ENCODE measurements at regions not wholly inside any gene's neighbourhood (a gene's known extent, or its start where the extent isn't known, plus 50 kb on each side); places are given as distances from the start of the nearest gene placed in this dataset.

DNA sequence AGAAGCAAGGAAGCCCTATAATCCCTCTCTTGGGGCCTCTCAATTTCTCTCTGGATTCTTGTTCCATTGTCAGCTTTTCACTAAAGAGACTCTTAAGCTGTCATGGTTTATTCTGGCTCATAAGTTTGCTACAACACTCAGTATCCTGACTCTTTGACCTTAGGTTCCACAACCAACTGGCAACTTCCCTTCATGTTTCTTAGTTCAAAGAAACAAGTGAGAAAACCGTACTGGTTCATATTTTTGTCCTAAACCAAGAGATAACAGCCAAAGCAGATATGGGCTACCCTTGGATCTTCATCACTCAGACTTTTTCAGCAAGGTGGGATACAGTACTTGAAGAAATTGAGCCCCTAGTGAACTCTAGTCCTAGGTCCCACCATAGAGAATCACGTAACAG is 109.9 kb upstream of the CRIM1 start:
- TF ChIP-seq YY1 (tag by site-specific recombination; IDR thresholded peaks at IDR 0.05) (no peak), ZNF140 (tag by site-specific recombination; IDR thresholded peaks at IDR 0.05) (no peak), TCF7L2 (IDR thresholded peaks at IDR 0.05; ENCODE audit: borderline replicate concordance, low read depth, low read length) (no peak), ZNF747 (tag by site-specific recombination; IDR thresholded peaks at IDR 0.05) (no peak), ZNF311 (tag by site-specific recombination; IDR thresholded peaks at IDR 0.05; ENCODE audit: borderline replicate concordance) (no peak), IKZF3 (tag by site-specific recombination; IDR thresholded peaks at IDR 0.05) (no peak), GLI4 (tag by site-specific recombination; IDR thresholded peaks at IDR 0.05) (no peak)
- TF ChIP-seq, protein P1, sequence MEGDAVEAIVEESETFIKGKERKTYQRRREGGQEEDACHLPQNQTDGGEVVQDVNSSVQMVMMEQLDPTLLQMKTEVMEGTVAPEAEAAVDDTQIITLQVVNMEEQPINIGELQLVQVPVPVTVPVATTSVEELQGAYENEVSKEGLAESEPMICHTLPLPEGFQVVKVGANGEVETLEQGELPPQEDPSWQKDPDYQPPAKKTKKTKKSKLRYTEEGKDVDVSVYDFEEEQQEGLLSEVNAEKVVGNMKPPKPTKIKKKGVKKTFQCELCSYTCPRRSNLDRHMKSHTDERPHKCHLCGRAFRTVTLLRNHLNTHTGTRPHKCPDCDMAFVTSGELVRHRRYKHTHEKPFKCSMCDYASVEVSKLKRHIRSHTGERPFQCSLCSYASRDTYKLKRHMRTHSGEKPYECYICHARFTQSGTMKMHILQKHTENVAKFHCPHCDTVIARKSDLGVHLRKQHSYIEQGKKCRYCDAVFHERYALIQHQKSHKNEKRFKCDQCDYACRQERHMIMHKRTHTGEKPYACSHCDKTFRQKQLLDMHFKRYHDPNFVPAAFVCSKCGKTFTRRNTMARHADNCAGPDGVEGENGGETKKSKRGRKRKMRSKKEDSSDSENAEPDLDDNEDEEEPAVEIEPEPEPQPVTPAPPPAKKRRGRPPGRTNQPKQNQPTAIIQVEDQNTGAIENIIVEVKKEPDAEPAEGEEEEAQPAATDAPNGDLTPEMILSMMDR (tag by site-specific recombination; IDR thresholded peaks at IDR 0.05): no peak

Measured in HEK293 (cell line).